Effector memory CD4-positive, alpha-beta T cell (primary cell): ENCODE measurements at regions not wholly inside any gene's neighbourhood (a gene's known extent, or its start where the extent isn't known, plus 50 kb on each side); places are given as distances from the start of the nearest gene placed in this dataset.
"Not testable (repeated sequence)": the region's sequence is repeated elsewhere in the genome, so short reads cannot be mapped to it uniquely, and the experiment has no call there.

Source experiments
- DNase-seq, 3 donors: peaks; one replicate each; pipeline ENCODE4 v3.0.0-alpha.2; 2020
- H3K27ac ChIP-seq: 2 replicates; pipeline ENCODE4 v1.7.0; 2013; ENCODE audit warnings: mild to moderate bottlenecking, low read length, moderate library complexity; ENCODE audit not compliant: insufficient read depth, poor library complexity, severe bottlenecking
- H3K27me3 ChIP-seq: replicated peaks from 2 replicates; pipeline ENCODE4 v1.7.0; 2013; ENCODE audit warnings: mild to moderate bottlenecking, low read length; ENCODE audit not compliant: insufficient read depth, control insufficient read depth, poor library complexity, severe bottlenecking
- H3K36me3 ChIP-seq: 2 replicates; pipeline ENCODE4 v1.7.0; 2013; ENCODE audit warnings: mild to moderate bottlenecking, low read length, moderate library complexity; ENCODE audit not compliant: control insufficient read depth, insufficient read depth
- H3K4me1 ChIP-seq: 2 replicates; pipeline ENCODE4 v1.7.0; 2013; ENCODE audit warnings: low read length, mild to moderate bottlenecking; ENCODE audit not compliant: control insufficient read depth, insufficient read depth, poor library complexity, severe bottlenecking
- H3K4me3 ChIP-seq: 2 replicates; pipeline ENCODE4 v1.7.0; 2013; ENCODE audit warnings: low read length, low read depth, mild to moderate bottlenecking; ENCODE audit not compliant: insufficient read depth, poor library complexity, severe bottlenecking
- H3K9me3 ChIP-seq: 2 replicates; pipeline ENCODE4 v1.7.0; 2013; ENCODE audit warnings: mild to moderate bottlenecking, low read length, moderate library complexity; ENCODE audit not compliant: control insufficient read depth

- H3K27me3 ChIP-seq: no peaks in the 10 kb centered on the region
- no peak for DNase-seq
- no peaks in the 10 kb centered on the region for H3K9me3 ChIP-seq
- no peaks in the 10 kb centered on the region for H3K4me1 ChIP-seq
- no peak overlapping the region for H3K4me3 ChIP-seq
- no peaks in the 10 kb centered on the region for H3K36me3 ChIP-seq
- no peak overlapping the region for H3K27ac ChIP-seq
Observed at GRCh38 chr11:116030697-116031331, 526.6 kb upstream of the CADM1 start.

GRCh38 chr11:116028506-116028905, 524.3 kb upstream of the CADM1 start:
- not testable (repeated sequence) for H3K27me3 ChIP-seq, H3K4me3 ChIP-seq, H3K4me1 ChIP-seq, DNase-seq, H3K27ac ChIP-seq, H3K36me3 ChIP-seq, H3K9me3 ChIP-seq

- no peak for DNase-seq
Observed at GRCh38 chr11:115999437-115999836, 495.2 kb upstream of the CADM1 start.

GRCh38 chr11:115996808-115997188, 492.6 kb upstream of the CADM1 start:
- no peak overlapping the region for H3K4me3 ChIP-seq
- no peaks in the 10 kb centered on the region for H3K36me3 ChIP-seq
- H3K27ac ChIP-seq: no peak overlapping the region
- no peaks in the 10 kb centered on the region for H3K4me1 ChIP-seq
- H3K9me3 ChIP-seq: no peaks in the 10 kb centered on the region
- no peak for DNase-seq
- H3K27me3 ChIP-seq: no peaks in the 10 kb centered on the region

More at GRCh38 chr11:115999437-115999836, 495.2 kb upstream of the CADM1 start:
- Histone ChIP-seq H3K4me1 (no peaks in the 10 kb centered on the region), H3K36me3 (no peaks in the 10 kb centered on the region), H3K27ac (no peak overlapping the region), H3K27me3 (no peaks in the 10 kb centered on the region), H3K4me3 (no peak overlapping the region), H3K9me3 (no peaks in the 10 kb centered on the region)

- no peaks in the 10 kb centered on the region for H3K4me1 ChIP-seq
- H3K9me3 ChIP-seq: no peaks in the 10 kb centered on the region
- H3K36me3 ChIP-seq: no peaks in the 10 kb centered on the region
- DNase-seq: no peak
- H3K27me3 ChIP-seq: no peaks in the 10 kb centered on the region
- no peak overlapping the region for H3K27ac ChIP-seq
- no peak overlapping the region for H3K4me3 ChIP-seq
Observed at GRCh38 chr11:115996125-115996807, 492.1 kb upstream of the CADM1 start.

GRCh38 chr11:115993590-115993989, 489.4 kb upstream of the CADM1 start:
- Histone ChIP-seq H3K4me1 (no peaks in the 10 kb centered on the region), H3K4me3 (no peak overlapping the region), H3K27ac (no peak overlapping the region), H3K27me3 (no peaks in the 10 kb centered on the region), H3K36me3 (no peaks in the 10 kb centered on the region), H3K9me3 (no peaks in the 10 kb centered on the region)
- no peak for DNase-seq

GRCh38 chr11:115990004-115990447, 485.8 kb upstream of the CADM1 start:
- H3K9me3 ChIP-seq: no peaks in the 10 kb centered on the region
- H3K27me3 ChIP-seq: no peaks in the 10 kb centered on the region
- H3K4me3 ChIP-seq: no peak overlapping the region
- H3K4me1 ChIP-seq: no peaks in the 10 kb centered on the region
- H3K27ac ChIP-seq: no peak overlapping the region
- H3K36me3 ChIP-seq: no peaks in the 10 kb centered on the region
- DNase-seq: no peak

- Histone ChIP-seq H3K27me3 (no peaks in the 10 kb centered on the region), H3K36me3 (no peaks in the 10 kb centered on the region), H3K4me3 (no peak overlapping the region), H3K4me1 (no peaks in the 10 kb centered on the region), H3K27ac (no peak overlapping the region), H3K9me3 (no peaks in the 10 kb centered on the region)
- DNase-seq: no peak
Observed at GRCh38 chr11:115985896-115986295, 481.7 kb upstream of the CADM1 start.

- no peak overlapping the region for H3K27ac ChIP-seq
- no peak for DNase-seq
- H3K4me3 ChIP-seq: no peak overlapping the region
- H3K27me3 ChIP-seq: no peaks in the 10 kb centered on the region
- no peaks in the 10 kb centered on the region for H3K36me3 ChIP-seq
- no peaks in the 10 kb centered on the region for H3K4me1 ChIP-seq
- H3K9me3 ChIP-seq: no peaks in the 10 kb centered on the region
Observed at GRCh38 chr11:115984228-115984627, 480.0 kb upstream of the CADM1 start.

- Histone ChIP-seq H3K27ac (no peak overlapping the region), H3K4me1 (no peaks in the 10 kb centered on the region), H3K4me3 (no peak overlapping the region), H3K9me3 (no peaks in the 10 kb centered on the region), H3K36me3 (no peaks in the 10 kb centered on the region), H3K27me3 (no peaks in the 10 kb centered on the region)
- no peak for DNase-seq
Observed at GRCh38 chr11:115982666-115983065, 478.5 kb upstream of the CADM1 start.
